ENCODE measurements at regions not wholly inside any gene's neighbourhood (a gene's known extent, or its start where the extent isn't known, plus 50 kb on each side); places are given as distances from the start of the nearest gene placed in this dataset.
A peak's percentile ranks its signal among the peaks of the same experiment; 100 is the strongest.
"Not testable (repeated sequence)": the region's sequence is repeated elsewhere in the genome, so short reads cannot be mapped to it uniquely, and the experiment has no call there.

DNA sequence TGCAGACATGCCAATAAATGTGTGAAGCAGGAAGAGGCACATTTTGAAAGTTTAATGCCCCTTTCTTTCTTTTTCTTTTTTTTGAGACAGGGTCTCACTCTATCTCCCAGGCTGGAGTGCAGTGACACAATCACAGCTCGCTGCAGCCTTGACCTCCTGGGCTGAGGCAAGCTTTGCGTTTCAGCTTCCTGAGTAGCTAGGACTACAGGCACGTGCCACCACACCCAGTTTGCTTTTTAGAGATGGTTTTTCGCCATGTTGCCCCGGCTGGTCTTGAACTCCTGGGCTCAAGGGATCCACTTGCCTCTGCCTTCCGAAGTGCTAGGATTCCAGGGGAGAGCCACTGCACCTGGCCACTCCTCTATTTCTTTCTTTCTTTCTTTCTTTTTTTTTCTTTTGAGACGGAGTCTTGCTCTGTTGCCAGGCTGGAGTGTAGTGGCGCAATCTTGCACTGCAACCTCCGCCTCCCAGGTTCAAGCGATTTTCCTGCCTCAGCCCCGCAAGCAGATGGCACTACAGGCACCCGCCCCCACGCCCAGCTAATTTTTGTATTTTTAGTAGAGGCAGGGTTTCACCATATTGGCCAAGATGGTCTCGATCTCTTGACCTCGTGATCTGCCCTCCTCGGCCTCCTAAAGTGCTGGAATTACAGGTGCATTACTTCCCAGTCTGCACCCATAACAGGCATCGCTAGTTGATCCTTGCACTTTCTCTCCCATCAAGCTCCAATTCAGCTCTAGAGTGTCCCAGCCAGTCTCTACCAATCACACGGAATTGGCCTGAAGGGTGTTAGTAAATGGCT, 77.5 kb upstream of the RUNX3 start:
- H3K27me3 Mint-ChIP-seq (ENCODE audit: low read depth); DNase-seq; ATAC-seq; H3K36me3 Mint-ChIP-seq (ENCODE audit: low read depth); H3K4me3 Mint-ChIP-seq; H3K9me3 Mint-ChIP-seq (ENCODE audit: insufficient read depth): not testable (repeated sequence)
- H3K27ac Mint-ChIP-seq: peak overlapping the region; percentile 36
- ChIA-PET POLR2A (interaction anchor here (1.1 to 1.5 kb wide), 2 partner anchors 10 kb away, joined by 3 to 6 read pairs; no protein-coding TSS in a partner anchor), CTCF (interaction anchor here (1.1 to 6.1 kb wide), 8 partner anchors 10 to 44 kb away, joined by 3 to 19 read pairs (median 4); no protein-coding TSS in a partner anchor)
- peaks cover 96% of the 10 kb centered on the region for H3K4me1 Mint-ChIP-seq (ENCODE audit: low read depth)

DNA sequence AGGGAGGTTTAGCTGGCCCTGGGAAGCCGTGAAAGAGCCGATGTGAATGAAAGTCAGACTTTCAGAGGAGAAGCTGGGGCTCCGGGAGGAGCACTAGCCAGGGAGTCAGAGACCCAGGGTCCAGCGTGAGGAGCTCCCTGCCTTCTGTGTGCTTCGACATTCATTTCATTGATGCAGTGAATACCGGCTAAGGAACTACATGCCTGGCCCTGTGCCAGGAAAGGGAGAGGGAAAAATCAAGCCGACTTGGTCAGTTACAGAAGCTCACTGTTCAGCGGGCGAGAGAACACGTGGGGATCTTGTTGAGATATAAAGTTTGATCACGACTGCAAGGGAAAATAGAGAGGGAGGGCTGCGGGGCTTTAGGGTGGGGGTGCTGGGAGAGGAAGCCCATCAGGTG, 76.7 kb upstream of the RUNX3 start:
- Mint-ChIP-seq H3K4me1 (ENCODE audit: low read depth) (peaks cover 88% of the 10 kb centered on the region), H3K4me3 (no peak overlapping the region), H3K27ac (peak overlapping the region; percentile 36), H3K9me3 (ENCODE audit: insufficient read depth) (peaks cover 3% of the 10 kb centered on the region), H3K27me3 (ENCODE audit: low read depth) (no peaks in the 10 kb centered on the region), H3K36me3 (ENCODE audit: low read depth) (peaks cover 3% of the 10 kb centered on the region)
- ChIA-PET POLR2A (interaction anchor here (1.5 kb wide), 1 partner anchor 9 kb away, joined by 6 read pairs; no protein-coding TSS in a partner anchor), CTCF (interaction anchor here (0.7 to 6.1 kb wide), 7 partner anchors 9 to 141 kb away, joined by 3 to 19 read pairs (median 4); no protein-coding TSS in a partner anchor)
- ATAC-seq (no peak), DNase-seq (no peak)

- ATAC-seq (peak; percentile 45), DNase-seq (peak; percentile 69)
- Mint-ChIP-seq H3K4me3 (no peak overlapping the region), H3K36me3 (ENCODE audit: low read depth) (peaks cover 9% of the 10 kb centered on the region), H3K4me1 (ENCODE audit: low read depth) (peaks cover 89% of the 10 kb centered on the region), H3K9me3 (ENCODE audit: insufficient read depth) (no peaks in the 10 kb centered on the region), H3K27ac (peak overlapping the region; percentile 68), H3K27me3 (ENCODE audit: low read depth) (no peaks in the 10 kb centered on the region)
- ChIA-PET POLR2A (interaction anchor here (1.1 to 1.6 kb wide), 5 partner anchors 16 to 56 kb away, joined by 3 to 15 read pairs (median 4); no protein-coding TSS in a partner anchor), CTCF (interaction anchor here (0.5 to 6.1 kb wide), 12 partner anchors 9 to 156 kb away, joined by 3 to 23 read pairs (median 4); no protein-coding TSS in a partner anchor)
Observed at GRCh38 chr1:25004355-25004754, 74.3 kb upstream of the RUNX3 start.

DNA sequence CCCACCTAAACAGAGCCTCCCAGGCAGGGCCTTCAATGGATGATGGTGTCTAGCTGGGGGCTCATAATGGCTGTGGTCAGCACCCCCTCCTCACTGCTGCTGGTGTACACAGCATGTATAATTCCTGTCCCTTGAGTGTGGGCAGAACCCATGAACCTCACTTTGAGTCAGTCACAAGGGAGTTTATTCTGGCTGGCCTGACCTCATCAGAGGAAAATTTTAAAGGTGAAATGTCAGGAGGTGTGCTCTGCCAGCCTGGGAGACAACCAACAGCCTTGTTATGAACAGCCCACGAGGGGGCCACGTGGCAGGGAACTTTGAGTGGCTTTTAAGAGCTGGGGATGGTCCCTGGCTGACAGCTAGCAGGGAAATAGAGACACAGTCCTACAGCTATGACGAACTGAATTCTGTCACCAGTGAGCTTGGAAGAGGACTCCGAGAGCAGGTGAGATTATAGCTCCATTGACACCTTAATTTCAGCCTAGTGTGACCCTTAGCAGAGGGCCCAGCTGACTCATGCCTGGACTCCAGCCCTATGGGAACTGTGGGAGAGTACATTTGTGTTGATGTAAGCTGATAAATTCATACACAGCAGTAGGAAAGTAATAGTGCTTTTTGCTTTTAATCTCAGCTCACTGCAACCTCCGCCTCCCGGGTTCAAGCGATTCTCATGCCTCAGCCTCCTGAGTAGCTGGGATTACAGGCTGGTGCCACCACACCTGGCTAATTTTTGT, 73.5 kb upstream of the RUNX3 start:
- Mint-ChIP-seq H3K9me3 (ENCODE audit: insufficient read depth) (no peaks in the 10 kb centered on the region), H3K4me1 (ENCODE audit: low read depth) (peaks cover 89% of the 10 kb centered on the region), H3K27ac (peak overlapping the region; percentile 68), H3K4me3 (peak overlapping the region; percentile 8), H3K27me3 (ENCODE audit: low read depth) (no peaks in the 10 kb centered on the region), H3K36me3 (ENCODE audit: low read depth) (peaks cover 9% of the 10 kb centered on the region)
- ATAC-seq (peak; percentile 12), DNase-seq (no peak)
- ChIA-PET POLR2A (interaction anchor here (0.8 to 1.6 kb wide), 8 partner anchors 15 to 55 kb away, joined by 3 to 15 read pairs (median 4); no protein-coding TSS in a partner anchor), CTCF (interaction anchor here (0.5 to 3.5 kb wide), 12 partner anchors 8 to 156 kb away, joined by 3 to 23 read pairs (median 4); partner anchors contain the start of gene RUNX3)

GRCh38 chr1:25003000-25003399, 72.9 kb upstream of the RUNX3 start:
- H3K4me3 Mint-ChIP-seq: no peak overlapping the region
- no peak for ATAC-seq
- CTCF ChIA-PET: interaction anchor here (0.7 to 3.5 kb wide), 9 partner anchors 14 to 155 kb away, joined by 3 to 23 read pairs (median 4); partner anchors contain the start of gene RUNX3
- H3K9me3 Mint-ChIP-seq (ENCODE audit: insufficient read depth): no peaks in the 10 kb centered on the region
- DNase-seq: no peak
- POLR2A ChIA-PET: interaction anchor here (0.9 to 1.6 kb wide), 5 partner anchors 15 to 38 kb away, joined by 3 to 15 read pairs (median 4); no protein-coding TSS in a partner anchor
- peak overlapping the region; percentile 68 for H3K27ac Mint-ChIP-seq
- H3K27me3 Mint-ChIP-seq (ENCODE audit: low read depth): no peaks in the 10 kb centered on the region
- H3K36me3 Mint-ChIP-seq (ENCODE audit: low read depth): peaks cover 9% of the 10 kb centered on the region
- peaks cover 87% of the 10 kb centered on the region for H3K4me1 Mint-ChIP-seq (ENCODE audit: low read depth)

- ATAC-seq: no peak
- peaks cover 87% of the 10 kb centered on the region for H3K4me1 Mint-ChIP-seq (ENCODE audit: low read depth)
- H3K27ac Mint-ChIP-seq: peak overlapping the region; percentile 88
- CTCF ChIA-PET: interaction anchor here (0.9 to 12.4 kb wide), 4 partner anchors 10 to 34 kb away, joined by 3 to 136 read pairs (median 5); no protein-coding TSS in a partner anchor
- no peaks in the 10 kb centered on the region for H3K27me3 Mint-ChIP-seq (ENCODE audit: low read depth)
- peak; percentile 45 for DNase-seq
- POLR2A ChIA-PET: interaction anchor here (2.1 to 12.1 kb wide), 2 partner anchors 10 to 36 kb away, joined by 8 to 106 read pairs; no protein-coding TSS in a partner anchor
- H3K9me3 Mint-ChIP-seq (ENCODE audit: insufficient read depth): no peaks in the 10 kb centered on the region
- peaks cover 20% of the 10 kb centered on the region for H3K36me3 Mint-ChIP-seq (ENCODE audit: low read depth)
- H3K4me3 Mint-ChIP-seq: peak overlapping the region; percentile 28
Observed at GRCh38 chr1:25001125-25001915, 71.2 kb upstream of the RUNX3 start.

DNA sequence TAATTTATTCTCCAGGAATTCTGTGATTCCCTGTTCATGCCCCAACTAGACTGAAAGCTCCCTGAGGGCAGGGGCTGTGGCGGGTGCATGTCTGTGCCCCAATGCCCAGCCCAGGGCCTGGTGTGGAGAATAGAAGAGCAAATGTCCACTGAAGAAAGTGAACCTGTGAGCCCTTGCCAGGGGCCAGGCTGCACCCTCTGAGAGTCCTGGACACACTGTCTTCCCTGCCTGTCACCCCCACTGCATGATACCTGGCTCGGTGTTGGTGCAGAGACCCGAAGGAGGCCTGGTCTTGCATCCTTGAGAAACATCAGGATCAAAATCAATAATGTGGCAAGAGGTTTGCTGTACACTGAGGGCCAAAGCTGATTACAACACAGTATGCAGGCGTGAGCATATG, 69.8 kb upstream of the RUNX3 start:
- CTCF ChIA-PET: interaction anchor here (1.0 to 12.4 kb wide), 6 partner anchors 10 to 36 kb away, joined by 3 to 136 read pairs (median 6); no protein-coding TSS in a partner anchor
- Mint-ChIP-seq H3K27me3 (ENCODE audit: low read depth) (no peaks in the 10 kb centered on the region), H3K27ac (peak overlapping the region; percentile 88), H3K36me3 (ENCODE audit: low read depth) (peaks cover 20% of the 10 kb centered on the region), H3K4me3 (no peak overlapping the region), H3K4me1 (ENCODE audit: low read depth) (peaks cover 89% of the 10 kb centered on the region), H3K9me3 (ENCODE audit: insufficient read depth) (no peaks in the 10 kb centered on the region)
- no peak for ATAC-seq
- no peak for DNase-seq
- POLR2A ChIA-PET: interaction anchor here (0.6 to 12.1 kb wide), 5 partner anchors 9 to 34 kb away, joined by 3 to 106 read pairs (median 8); no protein-coding TSS in a partner anchor

- Mint-ChIP-seq H3K36me3 (ENCODE audit: low read depth) (peaks cover 20% of the 10 kb centered on the region), H3K4me1 (ENCODE audit: low read depth) (peaks cover 89% of the 10 kb centered on the region), H3K27me3 (ENCODE audit: low read depth) (no peaks in the 10 kb centered on the region), H3K27ac (peak overlapping the region; percentile 88), H3K4me3 (no peak overlapping the region), H3K9me3 (ENCODE audit: insufficient read depth) (no peaks in the 10 kb centered on the region)
- ChIA-PET CTCF (interaction anchor here (0.9 to 12.4 kb wide), 9 partner anchors 9 to 36 kb away, joined by 3 to 136 read pairs (median 4); no protein-coding TSS in a partner anchor), POLR2A (interaction anchor here (0.6 to 12.1 kb wide), 7 partner anchors 8 to 100 kb away, joined by 3 to 106 read pairs (median 7); no protein-coding TSS in a partner anchor)
- ATAC-seq (no peak), DNase-seq (no peak)
Observed at GRCh38 chr1:24999426-24999825, 69.3 kb upstream of the RUNX3 start.

- Mint-ChIP-seq H3K9me3 (ENCODE audit: insufficient read depth) (no peaks in the 10 kb centered on the region), H3K27me3 (ENCODE audit: low read depth) (no peaks in the 10 kb centered on the region), H3K4me3 (no peak overlapping the region), H3K4me1 (ENCODE audit: low read depth) (peaks cover 89% of the 10 kb centered on the region), H3K36me3 (ENCODE audit: low read depth) (peaks cover 20% of the 10 kb centered on the region), H3K27ac (peak overlapping the region; percentile 88)
- peak; percentile 10 for ATAC-seq
- POLR2A ChIA-PET: interaction anchor here (0.7 to 12.1 kb wide), 9 partner anchors 9 to 100 kb away, joined by 3 to 106 read pairs (median 11); no protein-coding TSS in a partner anchor
- CTCF ChIA-PET: interaction anchor here (0.9 to 12.4 kb wide), 15 partner anchors 8 to 103 kb away, joined by 3 to 136 read pairs (median 5); no protein-coding TSS in a partner anchor
- DNase-seq: no peak
Observed at GRCh38 chr1:24998563-24999245, 68.6 kb upstream of the RUNX3 start.
